ENCODE measurements at regions not wholly inside any gene's neighbourhood (a gene's known extent, or its start where the extent isn't known, plus 50 kb on each side); places are given as distances from the start of the nearest gene placed in this dataset.

DNA sequence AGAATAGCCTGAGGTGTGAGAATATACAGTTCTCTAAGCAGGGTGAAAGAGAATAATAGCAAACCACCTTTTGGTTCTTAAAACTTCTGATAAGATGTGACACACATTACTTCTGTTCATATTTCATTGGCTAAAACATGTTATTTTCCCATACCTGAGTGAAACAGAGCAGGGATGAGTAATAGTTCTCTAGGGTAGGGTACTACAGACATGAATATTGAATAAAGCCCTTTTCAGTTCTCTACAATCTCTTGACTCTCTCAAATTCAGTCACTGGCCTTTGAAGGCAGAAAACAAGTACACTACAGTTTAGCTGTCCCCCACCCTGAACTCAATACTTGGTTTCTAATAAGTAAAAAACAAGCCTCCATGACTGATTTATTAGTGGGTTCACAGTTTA, 454.1 kb upstream of the MDGA2 start:
- TF ChIP-seq, protein P1, sequence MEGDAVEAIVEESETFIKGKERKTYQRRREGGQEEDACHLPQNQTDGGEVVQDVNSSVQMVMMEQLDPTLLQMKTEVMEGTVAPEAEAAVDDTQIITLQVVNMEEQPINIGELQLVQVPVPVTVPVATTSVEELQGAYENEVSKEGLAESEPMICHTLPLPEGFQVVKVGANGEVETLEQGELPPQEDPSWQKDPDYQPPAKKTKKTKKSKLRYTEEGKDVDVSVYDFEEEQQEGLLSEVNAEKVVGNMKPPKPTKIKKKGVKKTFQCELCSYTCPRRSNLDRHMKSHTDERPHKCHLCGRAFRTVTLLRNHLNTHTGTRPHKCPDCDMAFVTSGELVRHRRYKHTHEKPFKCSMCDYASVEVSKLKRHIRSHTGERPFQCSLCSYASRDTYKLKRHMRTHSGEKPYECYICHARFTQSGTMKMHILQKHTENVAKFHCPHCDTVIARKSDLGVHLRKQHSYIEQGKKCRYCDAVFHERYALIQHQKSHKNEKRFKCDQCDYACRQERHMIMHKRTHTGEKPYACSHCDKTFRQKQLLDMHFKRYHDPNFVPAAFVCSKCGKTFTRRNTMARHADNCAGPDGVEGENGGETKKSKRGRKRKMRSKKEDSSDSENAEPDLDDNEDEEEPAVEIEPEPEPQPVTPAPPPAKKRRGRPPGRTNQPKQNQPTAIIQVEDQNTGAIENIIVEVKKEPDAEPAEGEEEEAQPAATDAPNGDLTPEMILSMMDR (IDR thresholded peaks at IDR 0.05 in 4 of 5, conservative IDR thresholded peaks at IDR 0.05 in 1 of 5), result no peak
- TF ChIP-seq POLR2A (IDR thresholded peaks at IDR 0.05), result no peak

Measured in gastrocnemius medialis (tissue), 4 donors.